ENCODE measurements at regions not wholly inside any gene's neighbourhood (a gene's known extent, or its start where the extent isn't known, plus 50 kb on each side); places are given as distances from the start of the nearest gene placed in this dataset.

- no peak overlapping the region for H3K4me3 ChIP-seq (IDR thresholded peaks at IDR 0.05; ENCODE audit: insufficient read depth, low read depth, low read length)
- no peak for TF ChIP-seq CTCF (conservative IDR thresholded peaks at IDR 0.05; ENCODE audit: low read depth, low read length)
- no peak overlapping the region for H3K27ac ChIP-seq
- H2AFZ ChIP-seq (ENCODE audit: low read depth) = no peak overlapping the region
- no peaks in the 10 kb centered on the region for H3K27me3 ChIP-seq (ENCODE audit: insufficient read depth, low read depth)
- no peaks in the 10 kb centered on the region for H3K79me2 ChIP-seq (ENCODE audit: insufficient read depth, low read depth)
- H3K9ac ChIP-seq = no peak overlapping the region
- H3K4me2 ChIP-seq = no peak overlapping the region
- no peaks in the 10 kb centered on the region for H3K4me1 ChIP-seq (ENCODE audit: low read depth, poor library complexity, severe bottlenecking)
- H4K20me1 ChIP-seq (ENCODE audit: insufficient read depth) = no peaks in the 10 kb centered on the region
- no peaks in the 10 kb centered on the region for H3K36me3 ChIP-seq (ENCODE audit: insufficient read depth)
Measured at GRCh38 chr12:87272851-87273250, 756.4 kb downstream of the C12orf50 start.

GRCh38 chr12:87270919-87271318 is 758.3 kb downstream of the C12orf50 start:
- Histone ChIP-seq H3K4me1 (ENCODE audit: low read depth, poor library complexity, severe bottlenecking) (no peaks in the 10 kb centered on the region), H3K4me3 (IDR thresholded peaks at IDR 0.05; ENCODE audit: insufficient read depth, low read depth, low read length) (no peak overlapping the region), H3K4me2 (no peak overlapping the region), H3K79me2 (ENCODE audit: insufficient read depth, low read depth) (no peaks in the 10 kb centered on the region), H3K9ac (no peak overlapping the region), H3K27ac (no peak overlapping the region), H3K27me3 (ENCODE audit: insufficient read depth, low read depth) (no peaks in the 10 kb centered on the region), H4K20me1 (ENCODE audit: insufficient read depth) (no peaks in the 10 kb centered on the region), H3K36me3 (ENCODE audit: insufficient read depth) (no peaks in the 10 kb centered on the region), H2AFZ (ENCODE audit: low read depth) (no peak overlapping the region)
- no peak for TF ChIP-seq CTCF (conservative IDR thresholded peaks at IDR 0.05; ENCODE audit: low read depth, low read length)

DNA sequence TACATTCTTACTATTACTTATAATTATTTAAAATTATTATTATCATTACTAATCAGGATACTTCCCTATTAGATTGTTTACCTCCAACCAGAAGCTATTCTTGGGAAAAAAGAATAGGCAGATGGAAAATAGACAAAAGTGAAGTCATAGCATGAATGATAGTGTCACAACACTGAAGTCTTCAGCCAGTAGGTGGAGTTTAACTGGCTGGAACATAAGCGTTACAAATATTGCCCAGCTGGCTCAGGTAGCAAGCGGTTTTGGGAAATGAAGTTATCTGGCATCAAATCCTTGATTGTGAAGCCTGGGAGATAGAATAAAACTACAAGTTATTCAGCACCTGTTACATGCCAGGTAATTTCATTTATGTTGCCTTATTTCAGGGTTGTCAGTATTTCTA is 762.9 kb downstream of the C12orf50 start:
- Histone ChIP-seq H2AFZ (ENCODE audit: low read depth) (no peak overlapping the region), H3K4me1 (ENCODE audit: low read depth, poor library complexity, severe bottlenecking) (no peaks in the 10 kb centered on the region), H3K36me3 (ENCODE audit: insufficient read depth) (no peaks in the 10 kb centered on the region), H3K4me2 (no peak overlapping the region), H3K4me3 (IDR thresholded peaks at IDR 0.05; ENCODE audit: insufficient read depth, low read depth, low read length) (no peak overlapping the region), H3K27ac (no peak overlapping the region), H3K9ac (no peak overlapping the region), H3K27me3 (ENCODE audit: insufficient read depth, low read depth) (no peaks in the 10 kb centered on the region), H3K79me2 (ENCODE audit: insufficient read depth, low read depth) (no peaks in the 10 kb centered on the region), H4K20me1 (ENCODE audit: insufficient read depth) (no peaks in the 10 kb centered on the region)
- no peak for TF ChIP-seq CTCF (conservative IDR thresholded peaks at IDR 0.05; ENCODE audit: low read depth, low read length)

GRCh38 chr12:87259391-87259790 is 769.8 kb downstream of the C12orf50 start:
- no peaks in the 10 kb centered on the region for H3K79me2 ChIP-seq (ENCODE audit: insufficient read depth, low read depth)
- no peaks in the 10 kb centered on the region for H3K36me3 ChIP-seq (ENCODE audit: insufficient read depth)
- H3K27ac ChIP-seq = no peak overlapping the region
- H3K9ac ChIP-seq = no peak overlapping the region
- H2AFZ ChIP-seq (ENCODE audit: low read depth) = no peak overlapping the region
- no peaks in the 10 kb centered on the region for H3K27me3 ChIP-seq (ENCODE audit: insufficient read depth, low read depth)
- no peaks in the 10 kb centered on the region for H3K4me1 ChIP-seq (ENCODE audit: low read depth, poor library complexity, severe bottlenecking)
- H4K20me1 ChIP-seq (ENCODE audit: insufficient read depth) = no peaks in the 10 kb centered on the region
- no peak overlapping the region for H3K4me3 ChIP-seq (IDR thresholded peaks at IDR 0.05; ENCODE audit: insufficient read depth, low read depth, low read length)
- no peak for TF ChIP-seq CTCF (conservative IDR thresholded peaks at IDR 0.05; ENCODE audit: low read depth, low read length)
- H3K4me2 ChIP-seq = no peak overlapping the region

Data from KMS-11 (cell line).